Nephron progenitor cell (in vitro differentiated cells): ENCODE measurements at regions not wholly inside any gene's neighbourhood (a gene's known extent, or its start where the extent isn't known, plus 50 kb on each side); places are given as distances from the start of the nearest gene placed in this dataset.

Experiments used
- DNase-seq: peaks from one replicate; pipeline ENCODE4 v3.0.0; 2021
- H3K27ac Mint-ChIP-seq: 2 replicates; pipeline ENCODE4 v1.8.0; 2021; ENCODE audit warnings: mild to moderate bottlenecking, moderate library complexity, mixed read lengths
- H3K27me3 Mint-ChIP-seq: 2 replicates; pipeline ENCODE4 v1.8.0; 2021; ENCODE audit warnings: mild to moderate bottlenecking, low read depth, mixed read lengths; ENCODE audit not compliant: poor library complexity
- H3K36me3 Mint-ChIP-seq: 2 replicates; pipeline ENCODE4 v1.8.0; 2021; ENCODE audit warnings: low read depth, mixed read lengths
- H3K4me1 Mint-ChIP-seq: 2 replicates; pipeline ENCODE4 v1.8.0; 2021; ENCODE audit warnings: mixed read lengths
- H3K4me3 Mint-ChIP-seq: 2 replicates; pipeline ENCODE4 v1.8.0; 2021; ENCODE audit warnings: mild to moderate bottlenecking, moderate library complexity, mixed read lengths
- H3K9me3 Mint-ChIP-seq: 2 replicates; pipeline ENCODE4 v1.8.0; 2021; ENCODE audit warnings: mild to moderate bottlenecking, moderate library complexity, mixed read lengths
- TF ChIP-seq, protein P1 (sequence below): fragments of 200-600 bp; sonication (generic); IDR thresholded peaks from 2 replicates; pipeline ENCODE4 v1.5.0; 2021; ENCODE audit warnings: antibody characterized with exemption

DNA sequence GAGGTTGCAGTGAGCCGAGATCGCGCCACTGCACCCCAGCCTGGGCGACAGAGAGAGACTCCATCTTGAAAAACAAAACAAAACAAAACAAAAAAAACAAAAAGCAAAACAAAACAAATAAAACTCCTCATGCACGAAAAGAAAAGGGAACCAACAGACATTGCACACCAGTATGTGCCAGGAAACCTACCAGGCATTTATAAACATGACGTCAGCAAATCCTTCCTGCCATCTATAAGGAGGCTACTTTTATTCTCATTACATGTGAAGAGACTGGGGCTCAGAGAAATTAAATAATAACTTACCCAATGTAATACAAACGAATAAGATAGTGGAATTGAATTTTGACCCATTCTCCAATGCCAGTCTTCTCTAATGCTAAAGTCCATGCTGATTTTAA lies 197.2 kb downstream of the NUFIP1 start:
- TF ChIP-seq, protein P1, sequence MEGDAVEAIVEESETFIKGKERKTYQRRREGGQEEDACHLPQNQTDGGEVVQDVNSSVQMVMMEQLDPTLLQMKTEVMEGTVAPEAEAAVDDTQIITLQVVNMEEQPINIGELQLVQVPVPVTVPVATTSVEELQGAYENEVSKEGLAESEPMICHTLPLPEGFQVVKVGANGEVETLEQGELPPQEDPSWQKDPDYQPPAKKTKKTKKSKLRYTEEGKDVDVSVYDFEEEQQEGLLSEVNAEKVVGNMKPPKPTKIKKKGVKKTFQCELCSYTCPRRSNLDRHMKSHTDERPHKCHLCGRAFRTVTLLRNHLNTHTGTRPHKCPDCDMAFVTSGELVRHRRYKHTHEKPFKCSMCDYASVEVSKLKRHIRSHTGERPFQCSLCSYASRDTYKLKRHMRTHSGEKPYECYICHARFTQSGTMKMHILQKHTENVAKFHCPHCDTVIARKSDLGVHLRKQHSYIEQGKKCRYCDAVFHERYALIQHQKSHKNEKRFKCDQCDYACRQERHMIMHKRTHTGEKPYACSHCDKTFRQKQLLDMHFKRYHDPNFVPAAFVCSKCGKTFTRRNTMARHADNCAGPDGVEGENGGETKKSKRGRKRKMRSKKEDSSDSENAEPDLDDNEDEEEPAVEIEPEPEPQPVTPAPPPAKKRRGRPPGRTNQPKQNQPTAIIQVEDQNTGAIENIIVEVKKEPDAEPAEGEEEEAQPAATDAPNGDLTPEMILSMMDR = no peak
- Mint-ChIP-seq H3K4me1 (peaks cover 9% of the 10 kb centered on the region), H3K36me3 (no peaks in the 10 kb centered on the region), H3K27me3 (no peaks in the 10 kb centered on the region), H3K4me3 (no peak overlapping the region), H3K9me3 (no peaks in the 10 kb centered on the region), H3K27ac (no peak overlapping the region)
- no peak for DNase-seq

DNA sequence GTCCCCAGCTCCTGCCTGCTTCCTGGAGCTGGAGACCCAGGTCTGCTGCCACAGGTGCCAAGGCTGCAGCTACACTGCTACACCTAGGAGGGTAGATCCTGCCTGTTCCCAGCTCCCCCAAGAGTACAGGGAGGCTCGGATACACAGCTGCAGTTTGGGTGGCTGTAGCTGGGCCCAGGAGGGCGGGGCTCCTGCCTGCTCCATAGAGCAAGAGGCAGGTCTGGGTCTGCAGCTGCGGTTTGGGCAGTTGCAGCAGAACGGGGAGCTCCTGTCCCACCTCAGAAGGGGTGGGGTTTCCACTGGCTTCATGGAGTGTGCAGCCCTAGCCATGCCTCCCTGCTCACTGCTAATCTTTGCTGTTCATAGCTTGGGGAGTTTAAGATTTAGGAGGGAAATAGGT lies 199.0 kb downstream of the NUFIP1 start:
- DNase-seq = no peak
- H3K36me3 Mint-ChIP-seq = no peaks in the 10 kb centered on the region
- H3K27ac Mint-ChIP-seq = no peak overlapping the region
- TF ChIP-seq, protein P1 = no peak
- H3K27me3 Mint-ChIP-seq = no peaks in the 10 kb centered on the region
- H3K4me3 Mint-ChIP-seq = no peak overlapping the region
- H3K9me3 Mint-ChIP-seq = no peaks in the 10 kb centered on the region
- H3K4me1 Mint-ChIP-seq = peaks cover 9% of the 10 kb centered on the region

DNA sequence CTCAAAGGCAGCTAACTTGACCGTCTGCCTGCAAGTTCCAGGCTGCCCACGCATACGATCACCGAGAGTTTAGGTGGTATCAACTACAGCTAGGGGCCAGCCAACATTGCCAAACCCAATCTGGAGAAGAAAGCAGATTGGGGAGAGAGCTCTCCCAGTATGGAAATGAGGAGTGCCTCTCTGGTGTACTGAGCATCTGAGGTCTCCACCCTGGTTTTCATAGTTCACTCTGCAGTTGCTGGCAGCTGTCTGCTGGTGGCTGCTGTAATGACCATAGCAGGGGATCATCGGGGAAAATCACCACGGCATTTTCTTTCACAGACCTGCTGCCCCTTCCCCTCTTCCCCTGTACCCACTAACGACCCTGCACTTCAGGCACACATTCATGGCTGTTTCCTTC lies 201.7 kb downstream of the NUFIP1 start:
- TF ChIP-seq, protein P1 = no peak
- Mint-ChIP-seq H3K27ac (no peak overlapping the region), H3K36me3 (no peaks in the 10 kb centered on the region), H3K4me3 (no peak overlapping the region), H3K27me3 (no peaks in the 10 kb centered on the region), H3K4me1 (peaks cover 13% of the 10 kb centered on the region), H3K9me3 (no peaks in the 10 kb centered on the region)
- no peak for DNase-seq

DNA sequence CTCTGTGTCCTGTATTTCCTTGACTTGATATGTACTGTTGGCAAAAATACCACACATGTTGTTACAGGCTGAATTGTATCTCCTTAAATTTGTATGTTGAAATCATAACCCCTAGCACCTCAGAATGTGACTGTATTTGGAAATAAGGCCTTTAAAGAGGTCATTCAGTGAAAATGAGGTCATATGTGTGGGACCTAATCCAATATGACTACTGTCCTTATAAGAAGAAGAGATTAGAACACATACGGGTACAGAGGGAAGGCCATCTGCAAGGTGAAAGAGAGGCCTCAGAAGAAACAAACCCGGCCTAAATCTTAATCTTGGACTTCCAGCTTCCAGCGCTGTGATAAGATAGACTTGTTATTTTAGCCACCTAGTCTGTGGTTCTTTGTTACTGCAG lies 202.5 kb downstream of the NUFIP1 start:
- Mint-ChIP-seq H3K9me3 (no peaks in the 10 kb centered on the region), H3K27ac (no peak overlapping the region), H3K4me1 (peaks cover 13% of the 10 kb centered on the region), H3K27me3 (no peaks in the 10 kb centered on the region), H3K36me3 (no peaks in the 10 kb centered on the region), H3K4me3 (no peak overlapping the region)
- TF ChIP-seq, protein P1 = no peak
- DNase-seq = no peak

DNA sequence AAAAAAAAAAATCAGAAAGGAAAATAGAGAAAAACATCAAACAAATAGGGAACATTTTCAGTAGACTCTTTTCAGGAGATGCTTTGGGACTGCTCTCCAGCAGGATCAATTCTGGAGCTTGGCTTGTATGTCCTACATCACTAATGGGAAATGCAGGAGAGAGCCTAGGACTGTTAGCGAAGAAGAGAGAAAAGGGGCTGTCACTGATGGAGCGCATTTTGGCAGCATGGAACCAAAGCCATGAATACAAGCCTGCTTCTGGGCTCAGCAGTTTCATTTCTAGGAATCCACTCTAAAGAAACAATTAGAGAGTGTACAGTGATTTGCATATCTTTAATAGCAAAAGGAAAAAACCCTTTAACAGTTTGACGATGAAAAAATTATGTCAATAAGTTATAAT lies 203.9 kb downstream of the NUFIP1 start:
- Mint-ChIP-seq H3K36me3 (no peaks in the 10 kb centered on the region), H3K4me1 (peaks cover 13% of the 10 kb centered on the region), H3K4me3 (no peak overlapping the region), H3K27ac (no peak overlapping the region), H3K27me3 (no peaks in the 10 kb centered on the region), H3K9me3 (no peaks in the 10 kb centered on the region)
- TF ChIP-seq, protein P1 = no peak
- DNase-seq = no peak

DNA sequence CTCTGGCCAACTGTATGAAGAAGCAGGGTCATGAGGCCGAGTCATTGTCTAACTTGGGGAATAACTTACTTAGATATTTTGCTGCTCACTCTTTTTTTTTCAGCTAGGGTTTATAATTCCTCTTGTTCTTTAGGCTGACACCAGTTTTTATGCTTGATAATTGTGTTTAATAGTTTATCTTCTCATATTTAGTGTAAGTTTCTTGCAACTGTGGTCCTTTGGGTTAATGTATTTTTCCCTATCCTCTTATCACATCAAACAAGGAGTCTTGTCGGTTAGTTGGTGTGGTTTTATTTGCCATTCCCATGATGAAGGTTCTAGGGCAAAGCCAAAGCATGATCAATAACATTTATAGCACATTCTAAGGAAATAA lies 204.6 kb downstream of the NUFIP1 start:
- H3K9me3 Mint-ChIP-seq = no peaks in the 10 kb centered on the region
- no peaks in the 10 kb centered on the region for H3K27me3 Mint-ChIP-seq
- DNase-seq = no peak
- no peak overlapping the region for H3K4me3 Mint-ChIP-seq
- H3K36me3 Mint-ChIP-seq = no peaks in the 10 kb centered on the region
- peaks cover 13% of the 10 kb centered on the region for H3K4me1 Mint-ChIP-seq
- TF ChIP-seq, protein P1 = no peak
- H3K27ac Mint-ChIP-seq = no peak overlapping the region
